GDM1 (cell line): ENCODE measurements at regions not wholly inside any gene's neighbourhood (a gene's known extent, or its start where the extent isn't known, plus 50 kb on each side); places are given as distances from the start of the nearest gene placed in this dataset.

Experiments
- DNase-seq: peaks from one replicate; lab custom pipeline; 2025; lab: John Stamatoyannopoulos, UW

GRCh38 chr16:65497571-65497970 lies 375.7 kb upstream of the CDH11 start:
- no peak for DNase-seq

GRCh38 chr16:65495106-65495505 lies 373.2 kb upstream of the CDH11 start:
- DNase-seq: no peak

GRCh38 chr16:65494609-65495008 lies 372.7 kb upstream of the CDH11 start:
- no peak for DNase-seq

GRCh38 chr16:65494080-65494479 lies 372.2 kb upstream of the CDH11 start:
- no peak for DNase-seq

GRCh38 chr16:65490286-65490685 lies 368.4 kb upstream of the CDH11 start:
- DNase-seq: no peak

GRCh38 chr16:65489531-65490023 lies 367.7 kb upstream of the CDH11 start:
- DNase-seq: no peak

GRCh38 chr16:65487231-65487630 lies 365.4 kb upstream of the CDH11 start:
- DNase-seq: no peak

- no peak for DNase-seq
These were observed 360.1 kb upstream of the CDH11 start for GRCh38 chr16:65481956-65482355.

GRCh38 chr16:65480281-65481091 lies 358.6 kb upstream of the CDH11 start:
- DNase-seq: no peak

GRCh38 chr16:65476448-65476955 lies 354.6 kb upstream of the CDH11 start:
- no peak for DNase-seq

GRCh38 chr16:65473699-65474098 lies 351.8 kb upstream of the CDH11 start:
- DNase-seq: no peak

- DNase-seq: no peak
These were observed 347.3 kb upstream of the CDH11 start for GRCh38 chr16:65469116-65469515.

GRCh38 chr16:65468133-65468532 lies 346.3 kb upstream of the CDH11 start:
- DNase-seq: no peak

- no peak for DNase-seq
These were observed 341.9 kb upstream of the CDH11 start for GRCh38 chr16:65463652-65464260.

- DNase-seq: no peak
These were observed 335.2 kb upstream of the CDH11 start for GRCh38 chr16:65457084-65457483.

- DNase-seq: no peak
These were observed 333.9 kb upstream of the CDH11 start for GRCh38 chr16:65455761-65456160.

GRCh38 chr16:65453646-65454045 lies 331.8 kb upstream of the CDH11 start:
- no peak for DNase-seq

GRCh38 chr16:65449526-65449925 lies 327.7 kb upstream of the CDH11 start:
- no peak for DNase-seq

GRCh38 chr16:65446427-65446826 lies 324.6 kb upstream of the CDH11 start:
- no peak for DNase-seq

- no peak for DNase-seq
These were observed 323.7 kb upstream of the CDH11 start for GRCh38 chr16:65445313-65446260.

GRCh38 chr16:65441501-65441900 lies 319.6 kb upstream of the CDH11 start:
- DNase-seq: no peak

GRCh38 chr16:65429504-65430181 lies 307.8 kb upstream of the CDH11 start:
- DNase-seq: no peak
